ENCODE measurements at regions not wholly inside any gene's neighbourhood (a gene's known extent, or its start where the extent isn't known, plus 50 kb on each side); places are given as distances from the start of the nearest gene placed in this dataset.
"Not testable (repeated sequence)": the region's sequence is repeated elsewhere in the genome, so short reads cannot be mapped to it uniquely, and the experiment has no call there.

GRCh38 chr15:53116915-53117314 lies 326.8 kb upstream of the ONECUT1 start:
- TF ChIP-seq CTCF (IDR thresholded peaks at IDR 0.05; ENCODE audit: low read length); EZH2 (optimal IDR thresholded peaks at IDR 0.05; ENCODE audit: low read depth, low read length): not testable (repeated sequence)

Measured in MM.1S (cell line).